ENCODE measurements at regions not wholly inside any gene's neighbourhood (a gene's known extent, or its start where the extent isn't known, plus 50 kb on each side); places are given as distances from the start of the nearest gene placed in this dataset.

DNA sequence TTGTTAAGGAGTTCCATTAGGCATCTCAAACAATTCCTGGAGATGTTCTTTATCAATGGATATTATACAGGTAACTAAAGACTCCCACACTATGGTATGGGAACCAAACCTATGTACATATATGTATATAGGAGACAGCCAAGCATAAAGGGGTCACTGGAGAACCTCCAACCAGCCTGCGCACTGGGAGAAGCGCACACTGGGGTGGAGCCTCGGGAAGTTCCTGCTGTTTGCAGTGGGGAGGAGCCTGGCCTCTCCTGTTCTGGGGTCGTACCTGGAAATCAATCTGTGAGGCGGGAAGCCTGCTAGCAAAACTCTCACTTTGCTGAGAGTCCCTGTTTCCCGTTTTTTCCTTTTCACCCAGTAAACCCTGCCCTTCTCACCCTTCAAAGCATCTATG lies 83.1 kb upstream of the CREB1 start:
- TF ChIP-seq, protein P1, sequence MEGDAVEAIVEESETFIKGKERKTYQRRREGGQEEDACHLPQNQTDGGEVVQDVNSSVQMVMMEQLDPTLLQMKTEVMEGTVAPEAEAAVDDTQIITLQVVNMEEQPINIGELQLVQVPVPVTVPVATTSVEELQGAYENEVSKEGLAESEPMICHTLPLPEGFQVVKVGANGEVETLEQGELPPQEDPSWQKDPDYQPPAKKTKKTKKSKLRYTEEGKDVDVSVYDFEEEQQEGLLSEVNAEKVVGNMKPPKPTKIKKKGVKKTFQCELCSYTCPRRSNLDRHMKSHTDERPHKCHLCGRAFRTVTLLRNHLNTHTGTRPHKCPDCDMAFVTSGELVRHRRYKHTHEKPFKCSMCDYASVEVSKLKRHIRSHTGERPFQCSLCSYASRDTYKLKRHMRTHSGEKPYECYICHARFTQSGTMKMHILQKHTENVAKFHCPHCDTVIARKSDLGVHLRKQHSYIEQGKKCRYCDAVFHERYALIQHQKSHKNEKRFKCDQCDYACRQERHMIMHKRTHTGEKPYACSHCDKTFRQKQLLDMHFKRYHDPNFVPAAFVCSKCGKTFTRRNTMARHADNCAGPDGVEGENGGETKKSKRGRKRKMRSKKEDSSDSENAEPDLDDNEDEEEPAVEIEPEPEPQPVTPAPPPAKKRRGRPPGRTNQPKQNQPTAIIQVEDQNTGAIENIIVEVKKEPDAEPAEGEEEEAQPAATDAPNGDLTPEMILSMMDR (IDR thresholded peaks at IDR 0.05; ENCODE audit: insufficient read depth, low read length) = no peak
- TF ChIP-seq POLR2AphosphoS5 (IDR thresholded peaks at IDR 0.05; ENCODE audit: low read depth) (no peak), GABPA (IDR thresholded peaks at IDR 0.05; ENCODE audit: low read depth) (no peak), SPI1 (IDR thresholded peaks at IDR 0.05; ENCODE audit: borderline replicate concordance, low read depth) (no peak)
- TF ChIP-seq, protein P2, sequence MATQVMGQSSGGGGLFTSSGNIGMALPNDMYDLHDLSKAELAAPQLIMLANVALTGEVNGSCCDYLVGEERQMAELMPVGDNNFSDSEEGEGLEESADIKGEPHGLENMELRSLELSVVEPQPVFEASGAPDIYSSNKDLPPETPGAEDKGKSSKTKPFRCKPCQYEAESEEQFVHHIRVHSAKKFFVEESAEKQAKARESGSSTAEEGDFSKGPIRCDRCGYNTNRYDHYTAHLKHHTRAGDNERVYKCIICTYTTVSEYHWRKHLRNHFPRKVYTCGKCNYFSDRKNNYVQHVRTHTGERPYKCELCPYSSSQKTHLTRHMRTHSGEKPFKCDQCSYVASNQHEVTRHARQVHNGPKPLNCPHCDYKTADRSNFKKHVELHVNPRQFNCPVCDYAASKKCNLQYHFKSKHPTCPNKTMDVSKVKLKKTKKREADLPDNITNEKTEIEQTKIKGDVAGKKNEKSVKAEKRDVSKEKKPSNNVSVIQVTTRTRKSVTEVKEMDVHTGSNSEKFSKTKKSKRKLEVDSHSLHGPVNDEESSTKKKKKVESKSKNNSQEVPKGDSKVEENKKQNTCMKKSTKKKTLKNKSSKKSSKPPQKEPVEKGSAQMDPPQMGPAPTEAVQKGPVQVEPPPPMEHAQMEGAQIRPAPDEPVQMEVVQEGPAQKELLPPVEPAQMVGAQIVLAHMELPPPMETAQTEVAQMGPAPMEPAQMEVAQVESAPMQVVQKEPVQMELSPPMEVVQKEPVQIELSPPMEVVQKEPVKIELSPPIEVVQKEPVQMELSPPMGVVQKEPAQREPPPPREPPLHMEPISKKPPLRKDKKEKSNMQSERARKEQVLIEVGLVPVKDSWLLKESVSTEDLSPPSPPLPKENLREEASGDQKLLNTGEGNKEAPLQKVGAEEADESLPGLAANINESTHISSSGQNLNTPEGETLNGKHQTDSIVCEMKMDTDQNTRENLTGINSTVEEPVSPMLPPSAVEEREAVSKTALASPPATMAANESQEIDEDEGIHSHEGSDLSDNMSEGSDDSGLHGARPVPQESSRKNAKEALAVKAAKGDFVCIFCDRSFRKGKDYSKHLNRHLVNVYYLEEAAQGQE (IDR thresholded peaks at IDR 0.05; ENCODE audit: insufficient replicate concordance, low read depth) = no peak

Measured in HL-60 (cell line).